GM12864 (cell line): ENCODE measurements at regions not wholly inside any gene's neighbourhood (a gene's known extent, or its start where the extent isn't known, plus 50 kb on each side); places are given as distances from the start of the nearest gene placed in this dataset.

Experiments used
- DNase-seq: peaks from one replicate; pipeline ENCODE4 v3.0.0-alpha.2; 2011; ENCODE audit warnings: low read depth
- H3K4me3 ChIP-seq: 2 replicates; pipeline ENCODE4 v1.5.1; 2011; ENCODE audit warnings: mild to moderate bottlenecking, low read depth, low read length, control low read depth
- TF ChIP-seq, protein P1 (sequence below): IDR thresholded peaks from 2 replicates; pipeline ENCODE4 v1.5.1; 2011; ENCODE audit warnings: low read depth, mild to moderate bottlenecking, moderate library complexity, low read length, control low read depth, inconsistent platforms; ENCODE audit errors: missing control alignments

DNA sequence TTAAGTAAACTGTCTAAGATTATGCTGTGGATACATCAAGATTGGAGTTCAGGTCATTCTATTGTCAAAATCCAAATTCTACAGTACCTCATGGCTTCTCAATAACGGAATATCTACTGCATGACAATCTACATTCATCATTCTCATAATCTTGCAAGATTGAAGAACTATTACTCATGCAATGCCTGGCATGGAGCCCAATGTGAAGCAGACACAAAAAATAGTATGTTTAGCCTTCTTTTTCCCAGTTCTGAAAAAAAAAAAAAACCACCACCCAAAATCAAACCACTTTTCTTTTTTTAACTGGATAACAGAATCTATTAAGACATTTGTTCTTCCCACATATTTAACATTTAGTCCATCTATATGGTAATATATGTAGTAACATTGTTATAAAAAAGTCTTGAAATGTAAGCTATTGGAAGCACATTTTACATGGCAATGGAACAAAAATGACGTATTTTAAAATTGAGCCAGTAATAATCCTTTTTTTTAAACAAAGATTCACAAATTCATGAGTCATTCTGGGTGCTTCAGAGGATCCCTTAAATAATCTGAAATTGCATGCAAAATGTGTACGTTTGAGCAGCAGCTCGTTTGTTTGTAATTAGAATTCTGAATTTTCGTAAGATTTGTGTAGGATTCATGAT lies 232.2 kb upstream of the FMR1 start:
- TF ChIP-seq, protein P1, sequence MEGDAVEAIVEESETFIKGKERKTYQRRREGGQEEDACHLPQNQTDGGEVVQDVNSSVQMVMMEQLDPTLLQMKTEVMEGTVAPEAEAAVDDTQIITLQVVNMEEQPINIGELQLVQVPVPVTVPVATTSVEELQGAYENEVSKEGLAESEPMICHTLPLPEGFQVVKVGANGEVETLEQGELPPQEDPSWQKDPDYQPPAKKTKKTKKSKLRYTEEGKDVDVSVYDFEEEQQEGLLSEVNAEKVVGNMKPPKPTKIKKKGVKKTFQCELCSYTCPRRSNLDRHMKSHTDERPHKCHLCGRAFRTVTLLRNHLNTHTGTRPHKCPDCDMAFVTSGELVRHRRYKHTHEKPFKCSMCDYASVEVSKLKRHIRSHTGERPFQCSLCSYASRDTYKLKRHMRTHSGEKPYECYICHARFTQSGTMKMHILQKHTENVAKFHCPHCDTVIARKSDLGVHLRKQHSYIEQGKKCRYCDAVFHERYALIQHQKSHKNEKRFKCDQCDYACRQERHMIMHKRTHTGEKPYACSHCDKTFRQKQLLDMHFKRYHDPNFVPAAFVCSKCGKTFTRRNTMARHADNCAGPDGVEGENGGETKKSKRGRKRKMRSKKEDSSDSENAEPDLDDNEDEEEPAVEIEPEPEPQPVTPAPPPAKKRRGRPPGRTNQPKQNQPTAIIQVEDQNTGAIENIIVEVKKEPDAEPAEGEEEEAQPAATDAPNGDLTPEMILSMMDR = no peak
- no peak overlapping the region for H3K4me3 ChIP-seq
- DNase-seq = no peak

DNA sequence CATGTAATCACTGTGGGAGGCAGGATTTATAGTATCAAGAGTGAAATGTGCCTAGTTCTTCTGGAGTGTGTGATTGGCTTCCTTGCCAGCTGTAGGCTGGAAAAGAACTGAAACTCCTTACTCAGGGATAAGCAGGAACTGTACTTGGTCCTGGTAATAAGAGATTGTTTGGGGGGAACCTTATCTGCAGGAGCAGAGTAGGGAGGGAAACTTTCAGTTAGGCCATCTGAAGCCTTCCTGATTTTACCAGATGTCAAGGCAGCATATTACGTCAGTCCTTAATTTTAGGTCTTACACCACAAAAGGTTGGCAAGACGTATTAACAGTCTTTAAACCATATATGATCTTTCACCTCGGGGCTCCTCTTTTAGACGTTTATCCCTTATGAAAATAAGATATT lies 231.5 kb upstream of the FMR1 start:
- H3K4me3 ChIP-seq = no peak overlapping the region
- TF ChIP-seq, protein P1 = no peak
- no peak for DNase-seq

DNA sequence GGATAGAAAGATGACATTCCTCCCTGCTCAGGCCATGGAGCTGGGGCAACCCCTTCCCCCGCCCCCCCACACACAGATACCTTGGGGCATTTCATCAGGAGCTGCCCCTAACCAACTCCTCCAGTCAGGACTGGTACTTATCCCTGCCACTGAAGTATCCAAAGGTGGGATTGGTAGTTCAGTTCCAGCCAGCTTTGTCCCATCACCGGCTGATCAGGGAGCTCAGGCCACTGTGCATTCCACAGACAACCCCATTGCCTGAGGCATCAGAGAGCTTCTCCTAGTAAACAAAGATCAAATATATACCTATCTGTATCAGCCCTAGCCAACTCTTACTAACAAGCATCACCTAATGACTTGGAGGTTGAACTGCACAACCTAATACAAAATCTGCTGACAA lies 218.2 kb upstream of the FMR1 start:
- TF ChIP-seq, protein P1 = no peak

DNA sequence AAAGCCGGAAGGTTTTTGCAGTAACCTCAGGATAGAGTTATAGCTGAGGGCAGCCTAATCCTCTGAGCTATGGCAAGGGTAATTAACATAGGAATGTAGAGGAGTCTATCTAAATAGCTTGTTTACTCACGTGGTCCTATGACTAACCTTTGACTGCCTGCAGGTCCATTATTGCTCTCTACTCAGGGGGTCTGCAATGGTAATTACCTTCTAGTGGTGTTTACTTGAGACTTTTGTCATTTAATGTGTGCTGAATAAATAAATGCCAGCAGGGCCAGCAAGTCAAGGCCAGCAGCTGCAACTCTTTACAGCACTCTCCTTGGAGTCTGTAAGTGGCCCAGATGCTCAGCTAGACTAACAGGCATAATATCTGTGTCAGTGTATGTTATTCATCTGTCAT lies 212.7 kb upstream of the FMR1 start:
- no peak for DNase-seq
- H3K4me3 ChIP-seq = no peak overlapping the region
- TF ChIP-seq, protein P1 = no peak

More for the DNA sequence above, 218.2 kb upstream of the FMR1 start:
- no peak overlapping the region for H3K4me3 ChIP-seq
- no peak for DNase-seq

DNA sequence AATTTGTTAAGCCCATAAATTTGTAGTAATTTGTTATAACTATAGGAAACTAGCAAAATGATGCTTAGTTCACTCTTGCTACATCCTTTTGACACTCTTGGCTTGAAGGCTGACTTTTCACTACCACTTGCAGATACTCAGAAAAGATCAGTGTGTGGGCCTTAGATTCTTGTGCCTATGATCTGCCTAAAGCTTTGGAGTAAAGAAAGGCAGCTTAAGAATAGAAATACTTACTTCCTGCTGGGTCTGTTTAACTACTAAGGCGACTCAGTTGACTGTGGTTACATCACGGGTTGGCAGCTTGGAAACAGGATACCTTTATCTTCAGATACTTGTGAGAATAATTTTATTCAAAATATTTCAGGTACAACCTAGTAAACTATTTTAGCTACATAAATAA lies 201.4 kb upstream of the FMR1 start:
- DNase-seq = no peak
- no peak overlapping the region for H3K4me3 ChIP-seq
- TF ChIP-seq, protein P1 = no peak

DNA sequence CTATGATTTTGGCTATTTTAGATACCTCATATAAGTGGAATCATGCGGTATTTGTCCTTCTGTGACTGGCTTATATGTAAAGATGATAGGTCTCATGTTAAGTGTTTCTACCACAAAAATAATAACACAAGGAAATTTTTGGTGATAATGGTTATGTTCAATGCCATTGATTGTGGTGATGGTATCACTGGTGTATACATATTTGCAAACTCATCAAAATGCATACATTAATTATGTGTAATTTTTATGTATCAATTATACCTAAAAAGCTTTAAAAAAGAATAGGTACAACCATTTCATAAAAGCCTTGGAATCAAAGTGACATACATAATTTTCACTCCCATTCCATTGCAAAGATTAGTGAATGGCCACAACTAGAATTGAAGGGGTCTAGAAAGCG lies 178.3 kb upstream of the FMR1 start:
- no peak overlapping the region for H3K4me3 ChIP-seq
- DNase-seq = no peak
- TF ChIP-seq, protein P1 = no peak

DNA sequence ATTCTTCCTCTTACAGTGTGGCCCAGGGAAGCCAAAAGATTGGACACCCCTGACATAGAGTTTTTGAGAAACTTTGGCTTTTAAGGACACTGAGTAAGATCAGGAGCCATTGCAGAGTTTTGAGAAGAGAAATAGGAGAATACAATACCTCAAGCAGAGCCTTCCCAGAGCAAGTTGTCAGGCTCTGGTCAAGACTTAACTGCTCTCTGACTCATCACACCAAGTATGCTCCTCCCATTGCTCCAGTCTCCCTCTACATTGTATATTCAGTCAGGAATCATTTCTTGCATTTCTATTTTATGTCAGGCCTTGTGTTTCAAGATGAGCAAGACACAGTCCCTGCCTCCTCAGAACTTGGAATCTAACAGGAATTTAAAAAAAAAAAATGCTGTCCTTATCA lies 176.4 kb upstream of the FMR1 start:
- TF ChIP-seq, protein P1 = no peak
- H3K4me3 ChIP-seq = no peak overlapping the region
- no peak for DNase-seq
